ENCODE measurements at regions not wholly inside any gene's neighbourhood (a gene's known extent, or its start where the extent isn't known, plus 50 kb on each side); places are given as distances from the start of the nearest gene placed in this dataset.

DNA sequence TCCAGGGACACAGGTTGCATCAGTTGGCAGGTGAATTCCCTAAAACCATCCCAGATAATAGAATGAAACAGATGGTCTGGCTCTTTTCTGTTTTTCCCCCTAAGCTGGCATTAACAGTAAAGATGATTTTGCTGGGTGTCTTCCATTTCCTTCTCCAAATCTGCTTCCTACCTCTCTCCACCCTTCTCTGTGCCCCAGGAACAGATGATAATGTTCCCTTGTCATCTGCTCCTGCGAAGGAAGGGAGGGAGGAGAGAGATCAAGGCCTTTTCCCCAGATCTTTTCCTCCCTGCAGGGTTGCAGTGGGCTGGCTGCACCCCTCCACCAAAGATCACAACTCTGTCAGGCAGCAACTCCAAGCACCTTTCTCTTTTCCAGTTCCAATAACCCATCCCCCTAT, 156.5 kb upstream of the PRDM1 start:
- H3K36me3 ChIP-seq (replicated peaks in 1 of 2; ENCODE audit: control insufficient read depth in 1 of 2, insufficient read depth in 2 of 2, low read length in 2 of 2): no peaks in the 10 kb centered on the region
- H3K27ac ChIP-seq (ENCODE audit: low read depth in 1 of 2, low read length in 2 of 2): no peak overlapping the region
- peaks cover 6 to 18% of the 10 kb centered on the region in 2 donors for H3K4me1 ChIP-seq (ENCODE audit: control insufficient read depth in 1 of 2, insufficient read depth in 2 of 2, low read length in 2 of 2)
- no peak overlapping the region for H3K9ac ChIP-seq (ENCODE audit: insufficient read depth, low read length, poor library complexity, severe bottlenecking)
- no peak overlapping the region for H3K4me2 ChIP-seq (replicated peaks; ENCODE audit: extremely low read depth, low read length, poor library complexity, severe bottlenecking)
- no peaks in the 10 kb centered on the region for H3K36me3 Mint-ChIP-seq
- H2AFZ ChIP-seq (ENCODE audit: insufficient read depth, low read depth, low read length, poor library complexity, severe bottlenecking): no peak overlapping the region
- no peak overlapping the region for H3K4me3 Mint-ChIP-seq
- H3K4me1 Mint-ChIP-seq: peaks cover 14% of the 10 kb centered on the region
- no CpG with 5 or more reads among the region's 1 CpG for WGBS (ENCODE audit: insufficient coverage)
- no peaks in the 10 kb centered on the region for H3K79me2 ChIP-seq (ENCODE audit: insufficient read depth, low read length)
- H3K4me3 ChIP-seq (replicated peaks in 1 of 3; ENCODE audit: low read depth in 2 of 3, low read length in 3 of 3): no peak overlapping the region
- no peaks in the 10 kb centered on the region for H3K9me3 ChIP-seq (replicated peaks in 1 of 2; ENCODE audit: control insufficient read depth in 1 of 2, insufficient read depth in 1 of 2, low read length in 2 of 2)
- TF ChIP-seq, protein P1, sequence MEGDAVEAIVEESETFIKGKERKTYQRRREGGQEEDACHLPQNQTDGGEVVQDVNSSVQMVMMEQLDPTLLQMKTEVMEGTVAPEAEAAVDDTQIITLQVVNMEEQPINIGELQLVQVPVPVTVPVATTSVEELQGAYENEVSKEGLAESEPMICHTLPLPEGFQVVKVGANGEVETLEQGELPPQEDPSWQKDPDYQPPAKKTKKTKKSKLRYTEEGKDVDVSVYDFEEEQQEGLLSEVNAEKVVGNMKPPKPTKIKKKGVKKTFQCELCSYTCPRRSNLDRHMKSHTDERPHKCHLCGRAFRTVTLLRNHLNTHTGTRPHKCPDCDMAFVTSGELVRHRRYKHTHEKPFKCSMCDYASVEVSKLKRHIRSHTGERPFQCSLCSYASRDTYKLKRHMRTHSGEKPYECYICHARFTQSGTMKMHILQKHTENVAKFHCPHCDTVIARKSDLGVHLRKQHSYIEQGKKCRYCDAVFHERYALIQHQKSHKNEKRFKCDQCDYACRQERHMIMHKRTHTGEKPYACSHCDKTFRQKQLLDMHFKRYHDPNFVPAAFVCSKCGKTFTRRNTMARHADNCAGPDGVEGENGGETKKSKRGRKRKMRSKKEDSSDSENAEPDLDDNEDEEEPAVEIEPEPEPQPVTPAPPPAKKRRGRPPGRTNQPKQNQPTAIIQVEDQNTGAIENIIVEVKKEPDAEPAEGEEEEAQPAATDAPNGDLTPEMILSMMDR (IDR thresholded peaks at IDR 0.05): no peak
- peaks cover 0 to 2% (median 0%) of the 10 kb centered on the region in 3 donors for H3K27me3 Mint-ChIP-seq (ENCODE audit: low read depth in 3 of 3)
- no peaks in the 10 kb centered on the region for H3K27me3 ChIP-seq (ENCODE audit: control insufficient read depth in 2 of 2, insufficient read depth in 2 of 2, low read length in 2 of 2)
- H3K9me3 Mint-ChIP-seq: peaks cover 0 to 2% (median 0%) of the 10 kb centered on the region in 7 donors
- H4K20me1 ChIP-seq (ENCODE audit: insufficient read depth, low read length): no peaks in the 10 kb centered on the region
- no peak for DNase-seq
- intact Hi-C loops (cut with micrococcal nuclease): loop anchor here in 1 of 2 donors (10.0 kb wide), 1 partner anchor 45 kb away; no protein-coding TSS in a partner anchor
- no peak overlapping the region for H3K27ac Mint-ChIP-seq

DNA sequence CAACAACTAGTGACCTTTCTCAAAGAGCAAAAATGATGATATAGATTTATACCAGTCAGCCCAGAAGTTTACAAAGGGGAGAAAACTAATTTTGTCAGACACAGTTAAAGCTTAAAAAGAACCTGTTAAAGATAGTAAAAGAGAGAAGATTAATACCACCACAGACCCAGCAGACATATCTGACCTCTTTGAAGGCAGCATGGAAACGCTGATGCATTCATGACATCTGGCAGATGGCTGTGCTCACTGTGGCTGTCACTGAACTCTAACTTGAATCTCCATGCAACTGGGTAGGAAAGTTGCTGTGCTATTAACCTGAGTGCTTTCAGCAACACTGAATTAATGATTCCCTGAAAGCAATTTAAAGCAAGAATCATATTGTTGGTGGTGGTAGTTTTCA, 159.8 kb upstream of the PRDM1 start:
- intact Hi-C loops (cut with micrococcal nuclease): no loop called here
- peaks cover 10% of the 10 kb centered on the region for H3K4me1 Mint-ChIP-seq
- H4K20me1 ChIP-seq (ENCODE audit: insufficient read depth, low read length): no peaks in the 10 kb centered on the region
- H3K27me3 Mint-ChIP-seq (ENCODE audit: low read depth in 3 of 3): peaks cover 0 to 2% (median 1%) of the 10 kb centered on the region in 3 donors
- H3K9ac ChIP-seq (ENCODE audit: insufficient read depth, low read length, poor library complexity, severe bottlenecking): no peak overlapping the region
- H3K27me3 ChIP-seq (ENCODE audit: control insufficient read depth in 2 of 2, insufficient read depth in 2 of 2, low read length in 2 of 2): no peaks in the 10 kb centered on the region
- no peaks in the 10 kb centered on the region for H3K79me2 ChIP-seq (ENCODE audit: insufficient read depth, low read length)
- H3K27ac ChIP-seq (ENCODE audit: low read depth in 1 of 2, low read length in 2 of 2): no peak overlapping the region
- H3K4me1 ChIP-seq (ENCODE audit: control insufficient read depth in 1 of 2, insufficient read depth in 2 of 2, low read length in 2 of 2): peaks cover 0 to 3% of the 10 kb centered on the region in 2 donors
- peaks cover 0 to 3% (median 0%) of the 10 kb centered on the region in 7 donors for H3K9me3 Mint-ChIP-seq
- H3K4me3 Mint-ChIP-seq: no peak overlapping the region
- TF ChIP-seq, protein P1 (IDR thresholded peaks at IDR 0.05): no peak
- no peak overlapping the region for H3K4me2 ChIP-seq (replicated peaks; ENCODE audit: extremely low read depth, low read length, poor library complexity, severe bottlenecking)
- H3K9me3 ChIP-seq (replicated peaks in 1 of 2; ENCODE audit: control insufficient read depth in 1 of 2, insufficient read depth in 1 of 2, low read length in 2 of 2): no peaks in the 10 kb centered on the region
- WGBS (ENCODE audit: insufficient coverage): no CpG with 5 or more reads among the region's 1 CpG
- no peak overlapping the region for H3K27ac Mint-ChIP-seq
- H3K4me3 ChIP-seq (replicated peaks in 1 of 3; ENCODE audit: low read depth in 2 of 3, low read length in 3 of 3): no peak overlapping the region
- H2AFZ ChIP-seq (ENCODE audit: insufficient read depth, low read depth, low read length, poor library complexity, severe bottlenecking): no peak overlapping the region
- H3K36me3 ChIP-seq (replicated peaks in 1 of 2; ENCODE audit: control insufficient read depth in 1 of 2, insufficient read depth in 2 of 2, low read length in 2 of 2): no peaks in the 10 kb centered on the region
- DNase-seq: no peak
- H3K36me3 Mint-ChIP-seq: no peaks in the 10 kb centered on the region
